AG08395 (cell line): ENCODE measurements at regions not wholly inside any gene's neighbourhood (a gene's known extent, or its start where the extent isn't known, plus 50 kb on each side); places are given as distances from the start of the nearest gene placed in this dataset.
"Not testable (repeated sequence)": the region's sequence is repeated elsewhere in the genome, so short reads cannot be mapped to it uniquely, and the experiment has no call there.

Source experiments
- DNase-seq: peaks from one replicate; pipeline ENCODE4 v3.0.0; 2012; ENCODE audit warnings: mixed read lengths, low spot score

GRCh38 chr2:239804161-239805042, 220.7 kb downstream of the NDUFA10 start:
- no peak for DNase-seq

- DNase-seq: no peak
These were observed 221.4 kb downstream of the NDUFA10 start for GRCh38 chr2:239803766-239804115.

DNA sequence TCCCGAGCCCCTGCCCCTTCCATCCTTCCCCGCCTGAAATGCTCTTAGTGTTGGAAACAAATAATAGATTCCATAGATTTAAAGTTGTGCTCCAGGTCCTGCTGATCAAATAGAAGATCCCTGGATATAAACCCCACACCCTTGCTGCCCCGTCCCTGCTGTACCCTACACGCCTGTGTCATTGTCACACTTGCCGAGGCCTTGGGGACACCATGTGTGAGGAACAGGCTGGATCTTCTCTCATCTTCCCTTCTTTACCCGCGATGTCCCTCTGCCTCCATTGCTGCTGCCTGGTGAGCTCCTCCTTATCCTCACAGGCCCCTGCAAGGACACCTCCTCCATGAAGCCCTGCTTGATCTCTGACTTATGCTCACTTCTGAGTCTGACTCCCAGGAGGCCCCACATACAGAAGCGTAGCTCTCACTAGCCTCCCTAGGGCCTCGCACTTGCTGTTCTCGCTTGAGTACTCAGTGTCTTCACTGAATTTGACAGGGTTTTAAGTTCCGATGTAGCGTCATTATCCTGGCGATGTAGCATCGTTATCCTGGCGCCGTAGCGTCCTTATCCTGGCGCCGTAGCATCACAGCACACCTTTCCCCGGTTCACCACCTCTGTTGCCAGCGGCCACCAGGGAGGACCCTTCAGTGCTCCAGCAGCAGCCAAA, 221.9 kb downstream of the NDUFA10 start:
- no peak for DNase-seq

GRCh38 chr2:239802185-239802649, 222.9 kb downstream of the NDUFA10 start:
- no peak for DNase-seq

DNA sequence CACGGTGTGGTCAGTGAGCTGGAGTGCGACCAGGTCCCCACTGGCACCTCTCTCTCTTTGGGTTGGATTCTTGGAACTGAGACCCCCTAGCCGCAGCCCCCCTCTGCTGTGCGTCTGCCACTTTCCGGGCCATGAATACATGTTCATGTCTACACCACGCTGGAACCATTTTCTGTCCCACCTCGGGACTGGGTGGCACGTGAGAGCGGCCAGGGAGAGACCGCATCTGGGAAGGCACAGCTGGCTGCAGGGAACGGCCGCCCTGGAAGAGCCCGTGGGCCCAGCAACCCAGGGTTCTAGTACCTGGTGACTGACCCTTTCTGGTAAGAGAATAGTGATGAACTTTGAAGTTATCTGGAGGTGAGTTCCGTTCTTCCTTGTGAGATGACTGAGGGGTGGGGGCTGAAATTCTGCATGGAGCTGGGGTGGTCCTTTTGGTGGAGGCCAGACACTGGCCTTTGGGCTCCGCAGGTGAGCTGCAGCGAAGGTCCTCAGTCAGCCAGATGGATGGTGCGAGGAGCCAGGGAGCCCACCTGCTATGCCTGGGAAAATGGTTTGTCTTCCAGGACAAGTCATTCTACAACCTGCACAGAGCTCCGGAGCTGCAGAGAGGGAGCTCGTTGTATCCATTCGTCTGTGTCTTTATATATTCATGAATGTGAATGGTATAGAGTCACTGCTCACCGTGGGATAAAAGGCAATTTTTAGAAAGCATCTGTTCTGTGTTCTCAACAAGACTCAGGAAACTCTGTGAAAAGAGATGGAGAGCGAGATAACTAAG, 223.5 kb downstream of the NDUFA10 start:
- no peak for DNase-seq

GRCh38 chr2:239800785-239801386, 224.3 kb downstream of the NDUFA10 start:
- no peak for DNase-seq

- DNase-seq: no peak
These were observed 227.8 kb downstream of the NDUFA10 start for GRCh38 chr2:239797316-239797715.

GRCh38 chr2:239795761-239796160, 229.4 kb downstream of the NDUFA10 start:
- not testable (repeated sequence) for DNase-seq

DNA sequence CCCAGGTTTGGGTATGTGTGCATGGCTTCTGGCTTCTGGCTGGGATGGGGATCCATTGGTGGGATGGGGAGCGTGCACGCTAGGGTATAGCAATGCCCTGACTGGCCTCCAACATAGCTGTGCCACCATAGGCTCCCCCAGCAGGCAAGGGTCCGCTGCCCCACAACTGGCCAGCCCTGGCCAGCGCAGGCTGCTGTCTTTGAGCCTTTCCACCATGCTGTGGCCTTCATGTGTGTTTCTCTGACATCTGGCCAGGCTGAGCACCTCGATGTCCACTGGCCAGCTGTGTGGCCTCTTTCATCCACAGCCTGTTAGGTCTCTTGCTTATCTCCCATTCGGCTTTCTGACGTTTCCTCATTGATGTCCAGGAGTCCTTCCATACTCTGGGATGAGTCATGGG, 231.3 kb downstream of the NDUFA10 start:
- no peak for DNase-seq

DNA sequence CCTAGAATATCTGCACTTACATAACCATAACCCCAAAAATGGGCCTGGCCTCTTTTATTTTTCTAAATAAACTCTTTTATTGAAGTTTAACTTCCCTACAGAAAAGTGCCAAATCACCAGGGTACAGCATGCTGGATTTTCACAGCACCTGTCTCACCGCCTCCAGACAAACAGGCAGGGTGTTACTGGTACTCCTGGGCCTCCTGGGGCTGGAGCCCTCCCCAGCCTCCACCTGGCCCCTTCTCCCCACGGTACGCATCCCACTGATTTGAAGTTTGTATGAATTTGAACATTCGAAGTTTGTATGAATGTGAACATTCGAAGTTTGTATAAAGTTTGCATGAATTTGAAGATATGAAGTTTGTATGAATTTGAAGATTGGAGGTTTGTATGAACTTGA, 232.1 kb downstream of the NDUFA10 start:
- no peak for DNase-seq

- DNase-seq: no peak
These were observed 232.6 kb downstream of the NDUFA10 start for GRCh38 chr2:239792405-239793084.

- no peak for DNase-seq
These were observed 233.4 kb downstream of the NDUFA10 start for GRCh38 chr2:239791526-239792404.

GRCh38 chr2:239790721-239791120, 234.4 kb downstream of the NDUFA10 start:
- DNase-seq: no peak

DNA sequence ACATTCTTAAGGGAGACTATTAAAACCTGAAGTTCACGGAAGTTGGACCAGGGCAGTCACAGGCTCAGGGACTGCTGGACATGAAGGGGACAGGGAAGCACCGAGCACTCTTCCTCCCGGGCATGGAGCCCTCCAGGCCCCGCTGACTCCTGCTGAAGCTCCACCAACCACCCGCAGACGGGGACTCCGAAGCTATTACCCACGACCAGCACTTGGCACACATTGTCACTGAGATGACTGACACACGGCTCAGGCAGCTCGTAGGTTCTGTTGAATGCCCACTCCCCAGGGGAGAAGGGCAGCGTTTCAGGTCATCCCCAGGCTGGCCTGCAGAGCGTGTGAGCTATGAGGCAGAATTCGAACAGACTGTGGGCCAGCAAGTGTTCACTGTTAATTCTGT, 234.8 kb downstream of the NDUFA10 start:
- no peak for DNase-seq

GRCh38 chr2:239789711-239790110, 235.4 kb downstream of the NDUFA10 start:
- no peak for DNase-seq

GRCh38 chr2:239788576-239789098, 236.5 kb downstream of the NDUFA10 start:
- DNase-seq: no peak

DNA sequence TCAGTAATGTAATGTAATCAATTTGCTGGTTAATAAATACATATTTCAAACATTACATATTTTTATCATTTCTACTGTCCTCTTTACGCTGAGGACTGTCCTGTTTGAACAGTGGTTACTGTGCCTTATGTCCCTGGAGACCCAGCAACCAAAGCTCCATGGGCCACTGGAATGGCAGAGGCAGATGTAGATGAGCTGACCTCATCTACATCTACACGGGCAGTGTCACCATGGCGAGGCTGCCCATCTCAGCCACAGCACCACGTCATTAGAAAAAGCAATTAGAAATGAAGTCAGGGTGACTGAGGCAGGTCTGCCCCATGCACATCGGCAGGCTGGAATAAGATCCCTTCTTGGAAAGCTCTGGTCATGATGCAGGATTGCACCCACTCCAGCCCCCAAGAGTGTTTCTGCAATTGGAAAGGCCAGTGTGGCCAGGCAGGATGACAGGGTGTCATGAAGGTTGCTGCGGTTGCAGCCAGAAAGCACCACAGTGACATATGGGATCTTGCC, 237.5 kb downstream of the NDUFA10 start:
- no peak for DNase-seq

- DNase-seq: no peak
These were observed 238.4 kb downstream of the NDUFA10 start for GRCh38 chr2:239786791-239787190.

DNA sequence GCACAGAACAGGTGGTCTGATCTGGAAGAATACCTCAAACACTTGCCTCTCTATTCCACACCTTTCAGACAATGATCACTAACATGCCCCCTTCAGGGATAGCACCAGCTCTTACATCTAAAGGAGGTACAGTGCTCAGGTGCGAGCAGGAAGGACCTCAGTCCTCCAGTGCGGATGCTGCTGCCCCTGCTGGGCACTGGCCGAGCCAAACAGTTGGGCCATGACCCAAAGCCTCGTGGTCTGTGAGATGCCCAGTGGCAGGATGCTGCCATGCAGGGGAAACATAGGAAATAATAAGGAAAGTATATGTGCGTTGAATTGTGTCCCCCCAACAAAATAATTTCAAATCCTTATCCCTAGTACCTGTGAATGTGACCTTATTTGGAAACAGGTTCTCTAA, 243.7 kb downstream of the NDUFA10 start:
- DNase-seq: no peak
